ENCODE measurements at regions not wholly inside any gene's neighbourhood (a gene's known extent, or its start where the extent isn't known, plus 50 kb on each side); places are given as distances from the start of the nearest gene placed in this dataset.

DNA sequence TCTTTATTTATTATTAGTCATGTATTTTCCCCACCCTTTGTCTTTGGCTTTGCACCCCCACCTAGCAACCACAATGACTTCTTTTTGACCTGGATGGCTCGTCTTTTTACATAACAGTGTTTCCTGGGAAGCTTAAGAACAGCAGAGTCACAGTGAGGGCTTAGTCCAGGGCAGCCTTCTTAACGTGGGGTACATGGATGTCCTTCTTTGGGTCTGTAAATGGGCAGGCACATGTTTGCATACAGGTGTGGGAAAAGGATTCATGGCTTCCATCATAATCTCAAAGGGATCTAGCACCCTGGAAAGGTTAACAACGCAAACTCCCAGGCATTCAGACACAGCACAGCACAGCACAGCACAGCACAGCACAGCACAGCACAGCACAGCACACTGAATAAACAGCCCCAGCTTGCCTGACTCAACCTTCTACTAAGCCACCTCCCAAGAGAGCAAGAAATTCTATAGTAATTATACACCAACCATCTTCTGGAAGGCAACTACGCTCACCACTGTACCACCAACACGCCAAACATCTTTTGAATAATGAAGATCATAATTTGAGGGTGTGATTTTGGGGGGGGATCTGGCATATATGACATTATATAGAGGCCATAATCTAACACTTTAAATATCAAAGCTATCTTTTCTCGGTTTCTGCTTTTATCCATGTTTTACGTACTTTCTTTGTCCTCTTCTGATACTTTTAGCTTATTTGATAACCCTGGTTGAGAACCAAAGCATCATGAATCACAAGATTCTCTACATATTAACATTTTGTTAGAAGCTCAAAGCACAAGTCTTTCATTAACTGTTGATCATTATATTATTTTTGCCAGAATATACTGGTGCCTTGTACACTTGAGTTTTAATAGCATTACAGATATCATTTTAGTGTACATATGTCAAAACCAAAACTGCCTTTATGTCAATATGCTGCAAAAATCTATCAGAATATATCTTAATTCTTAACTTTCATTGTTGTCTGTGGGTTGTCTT is 177.2 kb upstream of the KLF14 start:
- ChIA-PET CTCF (interaction anchor here (0.5 to 5.9 kb wide), 3 partner anchors 14 to 522 kb away, joined by 3 to 35 read pairs (median 4); no protein-coding TSS in a partner anchor), POLR2A (no interaction called here)
- Histone ChIP-seq H3K4me3 (ENCODE audit: control extremely low read depth in 1 of 5, extremely low read depth in 1 of 5, insufficient read depth in 1 of 5, low read depth in 2 of 5, low read length in 4 of 5) (peak overlapping the region in 1 of 5 experiments; percentile 75), H3K4me2 (replicated peaks; ENCODE audit: low read depth, low read length, poor library complexity, severe bottlenecking) (peak overlapping the region; percentile 80), H3K27me3 (replicated peaks in 1 of 4; ENCODE audit: control extremely low read depth in 1 of 4, control insufficient read depth in 3 of 4, insufficient read depth in 4 of 4, low read length in 3 of 4) (no peaks in the 10 kb centered on the region), H2AFZ (ENCODE audit: insufficient read depth, low read depth, low read length, poor library complexity, severe bottlenecking) (no peak overlapping the region), H3K9me3 (ENCODE audit: control extremely low read depth in 1 of 3, control insufficient read depth in 2 of 3, insufficient read depth in 1 of 3, low read length in 2 of 3) (no peaks in the 10 kb centered on the region), H3K9ac (ENCODE audit: low read length) (peak overlapping the region; percentile 92), H3K36me3 (replicated peaks in 1 of 2; ENCODE audit: control extremely low read depth in 1 of 2, control insufficient read depth in 1 of 2, extremely low read depth in 1 of 2, insufficient read depth in 2 of 2, low read length in 1 of 2) (peaks cover under 1 to 18% of the 10 kb centered on the region in 2 experiments), H4K20me1 (ENCODE audit: control insufficient read depth, insufficient read depth, low read length, poor library complexity, severe bottlenecking) (peaks cover 26% of the 10 kb centered on the region), H3K27ac (ENCODE audit: low read length in 2 of 2) (peak overlapping the region in 1 of 2 donors; percentile 98), H3K79me2 (ENCODE audit: control insufficient read depth, insufficient read depth, low read length) (peaks cover 81% of the 10 kb centered on the region), H3K4me1 (ENCODE audit: control insufficient read depth in 2 of 2, insufficient read depth in 2 of 2, low read length in 2 of 2) (peaks cover 28 to 37% of the 10 kb centered on the region in 2 donors)
- H3K4me3 Mint-ChIP-seq: peak overlapping the region; percentile 90
- peaks cover 72% of the 10 kb centered on the region for H3K4me1 Mint-ChIP-seq
- no peaks in the 10 kb centered on the region for H3K9me3 Mint-ChIP-seq (ENCODE audit: insufficient read depth)
- DNase-seq (no peak), ATAC-seq (ENCODE audit: low read depth) (no peak)
- intact Hi-C loops (cut with micrococcal nuclease): no loop called here
- peak overlapping the region; percentile 56 for H3K27ac Mint-ChIP-seq
- no peak for TF ChIP-seq EZH2 (IDR thresholded peaks at IDR 0.05; ENCODE audit: borderline replicate concordance, insufficient read depth, low read depth, low read length, poor library complexity, severe bottlenecking)
- WGBS (ENCODE audit: insufficient coverage): 53% methylated on average over 3 of the region's 7 CpGs
- H3K27me3 Mint-ChIP-seq: no peaks in the 10 kb centered on the region

DNA sequence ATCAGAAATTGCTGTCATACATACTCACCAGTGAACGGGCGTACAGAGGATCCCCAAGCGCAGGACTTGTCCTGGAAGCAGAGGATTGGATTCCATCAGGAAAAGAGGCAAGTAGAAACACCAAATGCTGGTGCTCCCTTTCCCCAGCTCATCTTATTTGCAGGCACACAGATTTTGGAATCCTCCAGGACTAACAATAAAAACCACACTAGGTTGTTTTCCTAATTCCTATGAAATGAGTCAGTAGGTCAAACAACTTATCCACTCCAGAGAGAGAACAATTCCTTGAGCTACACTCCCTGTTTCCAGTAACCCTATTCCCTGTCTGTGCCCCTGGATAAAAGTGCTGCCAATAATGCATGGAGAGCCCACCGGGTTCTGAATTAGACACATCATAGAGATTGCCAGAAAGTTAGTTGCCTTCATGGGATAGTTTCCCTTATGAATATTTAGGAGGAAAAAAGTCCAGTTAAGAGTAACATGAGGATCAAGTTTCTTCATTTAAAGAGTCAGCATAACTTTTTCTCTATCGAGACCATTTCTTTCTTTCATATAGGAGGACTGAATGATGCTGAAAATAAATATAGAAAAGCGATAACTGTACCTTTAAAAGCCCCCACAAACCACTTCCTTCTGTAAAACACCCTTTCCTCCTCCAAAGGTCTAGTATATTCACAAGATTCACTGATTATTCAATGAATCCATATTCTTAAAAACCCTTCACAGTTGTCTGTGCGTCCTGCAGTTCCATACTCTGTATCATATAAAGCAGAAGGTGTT is 178.3 kb upstream of the KLF14 start:
- DNase-seq (no peak), ATAC-seq (ENCODE audit: low read depth) (no peak)
- peaks cover 2 to 18% of the 10 kb centered on the region in 2 experiments for H3K36me3 ChIP-seq (replicated peaks in 1 of 2; ENCODE audit: control extremely low read depth in 1 of 2, control insufficient read depth in 1 of 2, extremely low read depth in 1 of 2, insufficient read depth in 2 of 2, low read length in 1 of 2)
- peak overlapping the region; percentile 92 for H3K9ac ChIP-seq (ENCODE audit: low read length)
- no peaks in the 10 kb centered on the region for H3K9me3 Mint-ChIP-seq (ENCODE audit: insufficient read depth)
- no peaks in the 10 kb centered on the region for H3K27me3 ChIP-seq (replicated peaks in 1 of 4; ENCODE audit: control extremely low read depth in 1 of 4, control insufficient read depth in 3 of 4, insufficient read depth in 4 of 4, low read length in 3 of 4)
- H3K79me2 ChIP-seq (ENCODE audit: control insufficient read depth, insufficient read depth, low read length): peaks cover 84% of the 10 kb centered on the region
- peaks cover 79% of the 10 kb centered on the region for H3K4me1 Mint-ChIP-seq
- H3K4me3 Mint-ChIP-seq: peak overlapping the region; percentile 90
- H3K27me3 Mint-ChIP-seq: no peaks in the 10 kb centered on the region
- TF ChIP-seq, protein P1, sequence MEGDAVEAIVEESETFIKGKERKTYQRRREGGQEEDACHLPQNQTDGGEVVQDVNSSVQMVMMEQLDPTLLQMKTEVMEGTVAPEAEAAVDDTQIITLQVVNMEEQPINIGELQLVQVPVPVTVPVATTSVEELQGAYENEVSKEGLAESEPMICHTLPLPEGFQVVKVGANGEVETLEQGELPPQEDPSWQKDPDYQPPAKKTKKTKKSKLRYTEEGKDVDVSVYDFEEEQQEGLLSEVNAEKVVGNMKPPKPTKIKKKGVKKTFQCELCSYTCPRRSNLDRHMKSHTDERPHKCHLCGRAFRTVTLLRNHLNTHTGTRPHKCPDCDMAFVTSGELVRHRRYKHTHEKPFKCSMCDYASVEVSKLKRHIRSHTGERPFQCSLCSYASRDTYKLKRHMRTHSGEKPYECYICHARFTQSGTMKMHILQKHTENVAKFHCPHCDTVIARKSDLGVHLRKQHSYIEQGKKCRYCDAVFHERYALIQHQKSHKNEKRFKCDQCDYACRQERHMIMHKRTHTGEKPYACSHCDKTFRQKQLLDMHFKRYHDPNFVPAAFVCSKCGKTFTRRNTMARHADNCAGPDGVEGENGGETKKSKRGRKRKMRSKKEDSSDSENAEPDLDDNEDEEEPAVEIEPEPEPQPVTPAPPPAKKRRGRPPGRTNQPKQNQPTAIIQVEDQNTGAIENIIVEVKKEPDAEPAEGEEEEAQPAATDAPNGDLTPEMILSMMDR (IDR thresholded peaks at IDR 0.05): no peak
- TF ChIP-seq EZH2 (IDR thresholded peaks at IDR 0.05; ENCODE audit: borderline replicate concordance, insufficient read depth, low read depth, low read length, poor library complexity, severe bottlenecking): no peak
- no peaks in the 10 kb centered on the region for H3K9me3 ChIP-seq (ENCODE audit: control extremely low read depth in 1 of 3, control insufficient read depth in 2 of 3, insufficient read depth in 1 of 3, low read length in 2 of 3)
- ChIA-PET POLR2A (interaction anchor here (1.6 kb wide), 1 partner anchor 13 kb away, joined by 6 read pairs; no protein-coding TSS in a partner anchor), CTCF (interaction anchor here (0.5 to 5.9 kb wide), 6 partner anchors 13 to 521 kb away, joined by 3 to 35 read pairs (median 6); no protein-coding TSS in a partner anchor)
- peak overlapping the region; percentile 80 for H3K4me2 ChIP-seq (replicated peaks; ENCODE audit: low read depth, low read length, poor library complexity, severe bottlenecking)
- peak overlapping the region; percentile 84 for H3K27ac Mint-ChIP-seq
- no peak overlapping the region for H2AFZ ChIP-seq (ENCODE audit: insufficient read depth, low read depth, low read length, poor library complexity, severe bottlenecking)
- H3K27ac ChIP-seq (ENCODE audit: low read length in 2 of 2): peak overlapping the region; percentile 82 to 98
- peaks cover 28 to 37% of the 10 kb centered on the region in 2 donors for H3K4me1 ChIP-seq (ENCODE audit: control insufficient read depth in 2 of 2, insufficient read depth in 2 of 2, low read length in 2 of 2)
- 62% methylated on average over 3 of the region's 7 CpGs for WGBS (ENCODE audit: insufficient coverage)
- H4K20me1 ChIP-seq (ENCODE audit: control insufficient read depth, insufficient read depth, low read length, poor library complexity, severe bottlenecking): peaks cover 26% of the 10 kb centered on the region
- intact Hi-C loops (cut with micrococcal nuclease): loop anchor here (2.0 kb wide), 2 partner anchors 15 to 193 kb away; no protein-coding TSS in a partner anchor
- peak overlapping the region; percentile 54 to 98 (median 73) for H3K4me3 ChIP-seq (ENCODE audit: control extremely low read depth in 1 of 5, extremely low read depth in 1 of 5, insufficient read depth in 1 of 5, low read depth in 2 of 5, low read length in 4 of 5)

Data from B cell (primary cell).